T-helper 22 cell (primary cell): ENCODE measurements at regions not wholly inside any gene's neighbourhood (a gene's known extent, or its start where the extent isn't known, plus 50 kb on each side); places are given as distances from the start of the nearest gene placed in this dataset.

Source experiments
- DNase-seq: peaks from one replicate; pipeline ENCODE4 v3.0.0-alpha.2; 2020; ENCODE audit warnings: low read depth

DNA sequence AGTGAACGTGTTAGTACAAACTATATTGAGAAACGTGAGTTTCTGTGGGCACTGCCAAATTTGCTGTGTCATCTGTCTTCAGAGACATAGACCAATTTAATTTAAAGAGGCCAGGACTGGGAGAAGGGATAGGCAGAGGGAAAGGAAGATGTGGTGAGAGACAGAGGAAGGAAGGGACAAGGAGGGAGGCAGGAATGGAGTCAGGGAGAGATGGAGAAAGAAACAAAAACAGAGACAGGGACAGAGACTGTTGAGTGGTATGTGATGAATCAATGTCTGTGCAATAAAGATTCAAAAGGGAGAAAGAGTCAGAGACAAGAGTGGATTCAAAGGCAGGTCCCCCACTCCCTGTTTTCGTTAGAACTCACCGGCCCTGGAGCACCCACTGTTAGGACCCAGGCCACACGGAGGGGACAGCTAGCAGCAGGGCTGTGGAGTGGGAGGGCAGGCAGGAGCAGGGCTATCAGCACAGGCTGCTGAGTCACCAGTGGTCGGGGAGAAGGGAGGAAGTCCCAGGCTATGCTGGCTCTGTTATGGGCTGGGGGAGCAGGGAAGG is 51.6 kb upstream of the CHD6 start:
- DNase-seq, result no peak

GRCh38 chr20:41668057-41668749 is 50.0 kb upstream of the CHD6 start:
- no peak for DNase-seq
